IMR-90 (cell line): ENCODE measurements at regions not wholly inside any gene's neighbourhood (a gene's known extent, or its start where the extent isn't known, plus 50 kb on each side); places are given as distances from the start of the nearest gene placed in this dataset.

Source experiments
- ATAC-seq: fragments of 200-7000 bp; cut with Tn5 transposase; 2 replicates; pipeline ENCODE4 v1.9.1; 2020; ENCODE audit warnings: low read depth, mild to moderate bottlenecking, moderate library complexity
- BruUV-seq: library from RNA; stranded (reverse); fragments of 400-500 nt; replicated peaks from 2 replicates; lab custom pipeline; 2021; lab: Mats Ljungman, UMichigan
- CTCF ChIA-PET: fragments of 300-600 bp; formaldehyde crosslinking; extraction: SDS; loops from one replicate; lab custom pipeline; 2021; ENCODE audit warnings: antibody characterized with exemption; lab: Yijun Ruan, JAX
- POLR2A ChIA-PET: fragments of 300-600 bp; sonication (Branson Sonifier 250); formaldehyde crosslinking; loops from one replicate; lab custom pipeline; 2022; ENCODE audit warnings: antibody characterized with exemption; ENCODE audit not compliant: unreplicated experiment; lab: Charles Lee
- DNase-seq: peaks from one replicate; pipeline ENCODE4 v3.0.0; 2013
- H2AFZ ChIP-seq: replicated peaks from 2 replicates; pipeline ENCODE3; 2013; ENCODE audit warnings: low read length, mild to moderate bottlenecking; ENCODE audit not compliant: poor library complexity
- H2AK5ac ChIP-seq: 2 replicates; pipeline ENCODE4 v1.6.1; 2013; ENCODE audit warnings: low read depth, low read length, inconsistent platforms
- H2AK9ac ChIP-seq: replicated peaks from 2 replicates; pipeline ENCODE3; 2013; ENCODE audit warnings: mild to moderate bottlenecking, low read depth, low read length, moderate library complexity; ENCODE audit not compliant: poor library complexity
- H2BK120ac ChIP-seq: 2 replicates; pipeline ENCODE4 v1.6.1; 2013; ENCODE audit warnings: low read depth, low read length, inconsistent platforms
- H2BK15ac ChIP-seq: 3 replicates; pipeline ENCODE4 v1.6.1; 2013; ENCODE audit warnings: low read depth, low read length, inconsistent platforms
- H2BK20ac ChIP-seq: 2 replicates; pipeline ENCODE4 v1.6.1; 2013; ENCODE audit warnings: low read depth, mild to moderate bottlenecking, inconsistent platforms, low read length, moderate library complexity
- H2BK5ac ChIP-seq: 2 replicates; pipeline ENCODE4 v1.6.1; 2013; ENCODE audit warnings: mild to moderate bottlenecking, low read depth, low read length, inconsistent platforms; ENCODE audit not compliant: poor library complexity, severe bottlenecking
- H3K14ac ChIP-seq: replicated peaks from 2 replicates; pipeline ENCODE4 v1.6.1; 2013; ENCODE audit warnings: low read depth, low read length, inconsistent platforms
- H3K18ac ChIP-seq: 2 replicates; pipeline ENCODE4 v1.6.1; 2013; ENCODE audit warnings: low read depth, low read length, control low read depth
- H3K23ac ChIP-seq: 2 replicates; pipeline ENCODE4 v1.6.1; 2013; ENCODE audit warnings: low read depth, low read length, inconsistent platforms
- H3K27ac ChIP-seq: 2 replicates; pipeline ENCODE4 v1.5.1; 2013; ENCODE audit warnings: mild to moderate bottlenecking, control low read depth, low read length; ENCODE audit not compliant: insufficient read depth
- H3K27me3 ChIP-seq: 2 replicates; pipeline ENCODE4 v1.6.1; 2013; ENCODE audit warnings: low read length; ENCODE audit not compliant: control insufficient read depth, insufficient read depth
- H3K36me3 ChIP-seq: 2 replicates; pipeline ENCODE4 v1.6.1; 2013; ENCODE audit warnings: low read length, mixed read lengths; ENCODE audit not compliant: control insufficient read depth, insufficient read depth
- H3K4ac ChIP-seq: 2 replicates; pipeline ENCODE4 v1.6.1; 2013; ENCODE audit warnings: low read depth, low read length, inconsistent platforms
- H3K4me1 ChIP-seq: 2 replicates; pipeline ENCODE4 v1.6.1; 2013; ENCODE audit warnings: low read length, mixed read lengths; ENCODE audit not compliant: control insufficient read depth, insufficient read depth
- H3K4me2 ChIP-seq: 2 replicates; pipeline ENCODE4 v1.6.1; 2013; ENCODE audit warnings: low read depth, mild to moderate bottlenecking, control low read depth, low read length, moderate library complexity
- H3K4me3 ChIP-seq: 2 replicates; pipeline ENCODE4 v1.5.1; 2013; ENCODE audit warnings: low read depth, mild to moderate bottlenecking, control low read depth, low read length, moderate library complexity; ENCODE audit not compliant: insufficient read depth
- H3K56ac ChIP-seq: 2 replicates; pipeline ENCODE4 v1.6.1; 2013; ENCODE audit warnings: low read length, inconsistent platforms; ENCODE audit not compliant: insufficient read depth; ENCODE audit errors: extremely low read depth
- H3K79me1 ChIP-seq, 2 experiments: 2 replicates each; pipeline ENCODE4 v1.6.1; 2013; ENCODE audit warnings: low read length in 2 of 2, inconsistent platforms in 1 of 2, low read depth in 1 of 2
- H3K9ac ChIP-seq: 2 replicates; pipeline ENCODE4 v1.6.1; 2013; ENCODE audit warnings: low read depth, low read length, control low read depth
- H3K9me1 ChIP-seq: 2 replicates; pipeline ENCODE4 v1.6.1; 2013; ENCODE audit warnings: low read length, inconsistent platforms; ENCODE audit not compliant: insufficient read depth
- H3K9me3 ChIP-seq: 2 replicates; pipeline ENCODE4 v1.6.1; 2013; ENCODE audit warnings: low read length; ENCODE audit not compliant: control insufficient read depth, insufficient read depth
- H4K20me1 ChIP-seq: 2 replicates; pipeline ENCODE4 v1.6.1; 2013; ENCODE audit warnings: low read length, inconsistent platforms; ENCODE audit not compliant: insufficient read depth
- H4K5ac ChIP-seq: 2 replicates; pipeline ENCODE4 v1.6.1; 2013; ENCODE audit warnings: mild to moderate bottlenecking, low read depth, low read length, control low read depth
- H4K8ac ChIP-seq, 2 experiments: 2 replicates each; pipeline ENCODE4 v1.6.1; 2013; ENCODE audit warnings: low read depth in 2 of 2, low read length in 2 of 2, control low read depth in 1 of 2, inconsistent platforms in 1 of 2
- H4K91ac ChIP-seq: 2 replicates; pipeline ENCODE4 v1.6.1; 2013; ENCODE audit warnings: low read depth, low read length, inconsistent platforms; ENCODE audit not compliant: insufficient read depth
- BHLHE40 ChIP-seq: fragments of 150-350 bp; IDR thresholded peaks from 2 replicates; pipeline ENCODE4 v1.6.1; 2016; ENCODE audit warnings: mild to moderate bottlenecking, low read depth, low read length
- CHD1 ChIP-seq: IDR thresholded peaks from 2 replicates; pipeline ENCODE4 v1.6.1; 2012; ENCODE audit warnings: low read depth, low read length, improper control_type of control experiment
- MAZ ChIP-seq: IDR thresholded peaks from 2 replicates; pipeline ENCODE4 v1.6.1; 2012; ENCODE audit warnings: low read depth, mild to moderate bottlenecking, low read length, improper control_type of control experiment, moderate library complexity, borderline replicate concordance
- NFE2L2 ChIP-seq: fragments of 150-350 bp; IDR thresholded peaks from 2 replicates; pipeline ENCODE4 v1.6.1; 2016; ENCODE audit warnings: low read depth, mild to moderate bottlenecking, low read length
- POLR2A ChIP-seq: IDR thresholded peaks from 2 replicates; pipeline ENCODE4 v1.6.1; 2012; ENCODE audit warnings: mild to moderate bottlenecking, low read depth, low read length
- RFX5 ChIP-seq: IDR thresholded peaks from 2 replicates; pipeline ENCODE4 v1.8.0; 2012; ENCODE audit warnings: low read depth, mild to moderate bottlenecking, low read length, moderate library complexity
- dilution Hi-C: fragments of 300-500 bp; cut with HindIII; formaldehyde crosslinking; loops from one replicate; pipeline ENCODE4 v1.14.3; 2018; ENCODE audit warnings: low sequenced_read_pairs; ENCODE audit not compliant: unreplicated experiment
- in situ Hi-C: fragments of 300-500 bp; cut with MboI; formaldehyde crosslinking; loops from 3 replicates; pipeline ENCODE4 v1.14.3; 2019; ENCODE audit warnings: low sequenced_read_pairs, inconsistent platforms, mixed read lengths
- intact Hi-C: fragments of 100-400 bp; cut with micrococcal nuclease; formaldehyde crosslinking; loops from 2 replicates; pipeline ENCODE4 v1.10.0; 2022
- TF ChIP-seq, protein P1 (sequence below): fragments of 150-350 bp; IDR thresholded peaks from 2 replicates; pipeline ENCODE4 v1.6.1; 2016; ENCODE audit warnings: low read depth, mild to moderate bottlenecking, low read length, moderate library complexity, borderline replicate concordance

DNA sequence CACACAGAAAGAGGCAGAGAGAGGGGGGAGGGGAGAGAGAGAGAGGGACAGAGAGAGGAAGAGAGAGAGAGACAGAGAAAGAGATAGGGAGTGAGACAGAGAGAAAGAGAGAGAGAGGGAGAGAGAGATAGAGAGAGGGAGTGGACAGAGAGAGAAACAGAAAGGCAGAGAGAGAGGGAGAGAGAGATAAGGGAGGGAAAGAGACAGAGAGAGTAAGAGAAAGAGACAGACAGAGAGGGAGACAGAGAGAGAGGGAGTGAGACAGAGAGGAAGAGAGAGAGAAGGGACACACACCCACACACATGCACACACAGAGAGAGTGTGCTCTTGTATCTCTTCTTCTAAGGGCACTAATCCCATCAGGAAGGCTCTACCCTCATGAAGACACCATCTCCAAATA, 103.2 kb upstream of the ESRRB start:
- Histone ChIP-seq H3K27ac (no peak overlapping the region), H3K56ac (no peak overlapping the region), H2BK5ac (no peak overlapping the region), H3K4me1 (no peaks in the 10 kb centered on the region), H4K5ac (no peak overlapping the region), H4K20me1 (no peaks in the 10 kb centered on the region), H3K14ac (no peak overlapping the region), H4K8ac (no peak overlapping the region), H2BK15ac (no peak overlapping the region), H2AK5ac (no peak overlapping the region), H3K36me3 (no peaks in the 10 kb centered on the region), H3K4ac (no peak overlapping the region), H3K18ac (no peak overlapping the region), H3K9ac (no peak overlapping the region), H2BK120ac (no peak overlapping the region), H3K79me1 (no peaks in the 10 kb centered on the region), H3K4me2 (no peak overlapping the region), H3K9me3 (no peaks in the 10 kb centered on the region), H4K91ac (no peak overlapping the region), H2AFZ (no peak overlapping the region), H3K9me1 (no peaks in the 10 kb centered on the region), H3K27me3 (no peaks in the 10 kb centered on the region; the same call in 1 of the 2 replicates), H2AK9ac (no peak overlapping the region), H3K23ac (no peak overlapping the region), H2BK20ac (no peak overlapping the region), H3K4me3 (no peak overlapping the region)
- intact Hi-C loops (no loop called here), in situ Hi-C loops (no loop called here), dilution Hi-C loops (no loop called here)
- no TSS peak for BruUV-seq
- no peak for DNase-seq
- ChIA-PET CTCF (no interaction called here), POLR2A (no interaction called here)
- no peak for ATAC-seq
- TF ChIP-seq, protein P1, sequence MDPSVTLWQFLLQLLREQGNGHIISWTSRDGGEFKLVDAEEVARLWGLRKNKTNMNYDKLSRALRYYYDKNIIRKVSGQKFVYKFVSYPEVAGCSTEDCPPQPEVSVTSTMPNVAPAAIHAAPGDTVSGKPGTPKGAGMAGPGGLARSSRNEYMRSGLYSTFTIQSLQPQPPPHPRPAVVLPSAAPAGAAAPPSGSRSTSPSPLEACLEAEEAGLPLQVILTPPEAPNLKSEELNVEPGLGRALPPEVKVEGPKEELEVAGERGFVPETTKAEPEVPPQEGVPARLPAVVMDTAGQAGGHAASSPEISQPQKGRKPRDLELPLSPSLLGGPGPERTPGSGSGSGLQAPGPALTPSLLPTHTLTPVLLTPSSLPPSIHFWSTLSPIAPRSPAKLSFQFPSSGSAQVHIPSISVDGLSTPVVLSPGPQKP: no peak
- no peak for TF ChIP-seq RFX5
- no peak for TF ChIP-seq NFE2L2
- TF ChIP-seq MAZ: no peak
- no peak for TF ChIP-seq BHLHE40
- no peak for TF ChIP-seq CHD1
- no peak for TF ChIP-seq POLR2A
